Eye (tissue), 1 donor: ENCODE measurements at regions not wholly inside any gene's neighbourhood (a gene's known extent, or its start where the extent isn't known, plus 50 kb on each side); places are given as distances from the start of the nearest gene placed in this dataset.
A peak's percentile ranks its signal among the peaks of the same experiment; 100 is the strongest.
"Not testable (repeated sequence)": the region's sequence is repeated elsewhere in the genome, so short reads cannot be mapped to it uniquely, and the experiment has no call there.

Source experiments
- DNase-seq: peaks from one replicate; pipeline ENCODE4 v3.0.0-alpha.2; 2015

DNA sequence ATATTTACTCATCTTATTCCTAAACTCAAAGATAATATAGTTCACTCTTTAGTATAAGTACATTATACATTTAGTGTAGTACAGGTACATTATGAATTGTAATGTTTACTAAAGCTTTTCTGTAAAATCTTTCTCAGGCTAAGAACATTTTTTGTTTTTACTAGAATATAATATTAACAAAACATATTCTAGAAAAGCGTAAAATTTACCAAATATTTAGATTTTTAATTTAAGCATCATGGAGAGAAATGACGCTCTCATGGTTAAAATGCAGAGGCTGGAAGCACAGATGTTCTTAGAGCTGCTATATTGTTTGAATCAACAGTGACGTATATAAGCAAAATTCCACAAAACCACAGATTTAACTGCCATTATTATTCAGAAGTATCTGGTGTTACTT lies 54.7 kb upstream of the NBPF15 start:
- not testable (repeated sequence) for DNase-seq

DNA sequence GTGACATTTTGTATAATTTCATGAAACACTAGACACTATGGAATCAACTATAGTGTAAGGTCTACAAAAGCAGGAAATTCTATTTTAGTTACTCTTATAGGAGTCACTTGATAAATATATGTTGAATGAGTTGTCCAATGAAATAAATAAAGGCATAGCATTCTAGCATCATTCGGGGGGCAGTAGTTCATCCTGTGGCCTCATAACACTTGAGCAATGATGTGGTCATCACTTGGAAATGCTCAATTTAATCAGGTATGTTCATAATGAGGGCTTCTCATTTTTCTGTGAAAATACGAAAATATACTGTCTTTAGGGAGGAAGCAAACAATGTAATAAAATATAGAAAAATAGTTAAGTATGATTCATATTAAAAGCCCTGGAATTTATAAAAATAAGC lies 55.4 kb upstream of the NBPF15 start:
- not testable (repeated sequence) for DNase-seq

- DNase-seq: not testable (repeated sequence)
Measured at GRCh38 chr1:144518439-144518838, 57.0 kb upstream of the NBPF15 start.

GRCh38 chr1:144519528-144520189 lies 58.2 kb upstream of the NBPF15 start:
- DNase-seq: peak; percentile 1

GRCh38 chr1:144523661-144524407 lies 62.4 kb upstream of the NBPF15 start:
- peak; percentile 86 for DNase-seq

- not testable (repeated sequence) for DNase-seq
Measured at GRCh38 chr1:144532156-144532607, 60.5 kb upstream of the PPIAL4F start.

GRCh38 chr1:144533480-144533879 lies 59.2 kb upstream of the PPIAL4F start:
- DNase-seq: not testable (repeated sequence)

DNA sequence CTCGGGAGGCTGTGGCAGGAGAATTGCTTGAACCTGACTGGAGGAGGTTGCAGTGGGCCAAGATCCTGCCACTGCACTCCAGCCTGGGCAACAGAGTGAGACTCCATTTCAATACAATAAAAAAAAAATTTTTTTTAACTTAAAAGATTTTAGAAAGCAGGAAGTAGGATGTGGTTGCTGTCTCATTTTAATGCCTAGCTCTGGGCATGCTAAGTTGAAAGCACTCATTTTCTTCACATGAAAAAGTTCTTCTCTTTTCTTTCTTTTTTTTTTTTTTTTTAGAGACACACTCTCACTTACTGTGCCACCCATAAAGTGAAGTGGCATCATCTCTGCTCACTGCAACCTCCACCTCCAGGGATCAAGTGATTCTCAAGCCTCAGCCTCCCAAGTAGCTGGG lies 58.4 kb upstream of the PPIAL4F start:
- not testable (repeated sequence) for DNase-seq

DNA sequence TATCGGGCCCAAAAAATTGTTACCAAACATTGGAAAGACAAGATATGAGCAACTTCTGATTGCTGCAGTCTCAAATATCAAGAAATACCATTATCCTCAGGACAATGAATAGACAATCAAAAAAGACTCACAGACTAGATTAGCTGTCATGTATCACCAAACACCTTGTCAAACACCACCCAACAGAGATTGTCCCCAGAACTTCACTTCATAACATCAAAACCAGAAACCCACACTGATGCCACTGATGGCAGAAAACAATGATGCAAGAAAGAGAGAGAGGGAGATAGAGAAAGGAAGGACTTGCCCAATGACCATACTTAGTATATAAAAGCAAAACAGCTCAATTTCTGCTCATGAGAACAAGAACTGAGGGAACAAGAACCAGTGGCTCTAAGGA lies 56.0 kb upstream of the PPIAL4F start:
- not testable (repeated sequence) for DNase-seq

GRCh38 chr1:144537234-144537633 lies 55.5 kb upstream of the PPIAL4F start:
- DNase-seq: not testable (repeated sequence)

- not testable (repeated sequence) for DNase-seq
Measured at GRCh38 chr1:144538736-144539135, 54.0 kb upstream of the PPIAL4F start.

GRCh38 chr1:144539191-144539960 lies 53.3 kb upstream of the PPIAL4F start:
- not testable (repeated sequence) for DNase-seq
